ENCODE measurements at regions not wholly inside any gene's neighbourhood (a gene's known extent, or its start where the extent isn't known, plus 50 kb on each side); places are given as distances from the start of the nearest gene placed in this dataset.

DNA sequence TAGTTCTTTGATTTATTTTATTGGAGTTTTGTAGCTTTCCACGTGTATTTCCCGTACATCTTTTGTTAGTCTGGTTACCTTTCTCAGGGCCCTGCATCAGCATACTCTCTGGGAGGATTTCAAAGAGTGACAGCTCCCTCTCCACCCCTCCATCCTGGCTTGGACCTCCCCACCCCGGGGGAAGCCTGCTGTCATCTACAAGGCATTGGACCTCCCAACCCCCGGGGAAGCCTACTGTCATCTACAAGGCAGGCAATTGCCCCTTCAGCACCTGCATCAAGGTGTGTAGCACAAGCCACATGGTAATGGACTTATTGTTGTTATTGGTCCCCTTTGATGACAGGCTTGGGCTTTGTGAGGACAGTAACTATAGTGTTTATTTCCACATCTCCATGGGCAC, 390.1 kb downstream of the TCERG1L start:
- no peak for TF ChIP-seq STAT1 (IDR thresholded peaks at IDR 0.05; ENCODE audit: unreplicated experiment)
- no peak for TF ChIP-seq EZH2 (IDR thresholded peaks at IDR 0.05; ENCODE audit: low read depth, unreplicated experiment)
- no peak for TF ChIP-seq CREB1 (CRISPR knock-in tag; IDR thresholded peaks at IDR 0.05; ENCODE audit: low read depth)
- no peak for TF ChIP-seq CTCF (conservative IDR thresholded peaks at IDR 0.05; ENCODE audit: low read depth in 2 of 2)
- TF ChIP-seq POLR2AphosphoS5 (IDR thresholded peaks at IDR 0.05; ENCODE audit: low read depth), result no peak
- no peak for TF ChIP-seq EZH2phosphoT487 (IDR thresholded peaks at IDR 0.05; ENCODE audit: unreplicated experiment)
- TF ChIP-seq, protein P1, sequence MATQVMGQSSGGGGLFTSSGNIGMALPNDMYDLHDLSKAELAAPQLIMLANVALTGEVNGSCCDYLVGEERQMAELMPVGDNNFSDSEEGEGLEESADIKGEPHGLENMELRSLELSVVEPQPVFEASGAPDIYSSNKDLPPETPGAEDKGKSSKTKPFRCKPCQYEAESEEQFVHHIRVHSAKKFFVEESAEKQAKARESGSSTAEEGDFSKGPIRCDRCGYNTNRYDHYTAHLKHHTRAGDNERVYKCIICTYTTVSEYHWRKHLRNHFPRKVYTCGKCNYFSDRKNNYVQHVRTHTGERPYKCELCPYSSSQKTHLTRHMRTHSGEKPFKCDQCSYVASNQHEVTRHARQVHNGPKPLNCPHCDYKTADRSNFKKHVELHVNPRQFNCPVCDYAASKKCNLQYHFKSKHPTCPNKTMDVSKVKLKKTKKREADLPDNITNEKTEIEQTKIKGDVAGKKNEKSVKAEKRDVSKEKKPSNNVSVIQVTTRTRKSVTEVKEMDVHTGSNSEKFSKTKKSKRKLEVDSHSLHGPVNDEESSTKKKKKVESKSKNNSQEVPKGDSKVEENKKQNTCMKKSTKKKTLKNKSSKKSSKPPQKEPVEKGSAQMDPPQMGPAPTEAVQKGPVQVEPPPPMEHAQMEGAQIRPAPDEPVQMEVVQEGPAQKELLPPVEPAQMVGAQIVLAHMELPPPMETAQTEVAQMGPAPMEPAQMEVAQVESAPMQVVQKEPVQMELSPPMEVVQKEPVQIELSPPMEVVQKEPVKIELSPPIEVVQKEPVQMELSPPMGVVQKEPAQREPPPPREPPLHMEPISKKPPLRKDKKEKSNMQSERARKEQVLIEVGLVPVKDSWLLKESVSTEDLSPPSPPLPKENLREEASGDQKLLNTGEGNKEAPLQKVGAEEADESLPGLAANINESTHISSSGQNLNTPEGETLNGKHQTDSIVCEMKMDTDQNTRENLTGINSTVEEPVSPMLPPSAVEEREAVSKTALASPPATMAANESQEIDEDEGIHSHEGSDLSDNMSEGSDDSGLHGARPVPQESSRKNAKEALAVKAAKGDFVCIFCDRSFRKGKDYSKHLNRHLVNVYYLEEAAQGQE (IDR thresholded peaks at IDR 0.05; ENCODE audit: unreplicated experiment), result no peak
- TF ChIP-seq NANOG (IDR thresholded peaks at IDR 0.05; ENCODE audit: borderline replicate concordance), result no peak
- no peak for TF ChIP-seq ETS1 (IDR thresholded peaks at IDR 0.05)
- TF ChIP-seq, protein P2, sequence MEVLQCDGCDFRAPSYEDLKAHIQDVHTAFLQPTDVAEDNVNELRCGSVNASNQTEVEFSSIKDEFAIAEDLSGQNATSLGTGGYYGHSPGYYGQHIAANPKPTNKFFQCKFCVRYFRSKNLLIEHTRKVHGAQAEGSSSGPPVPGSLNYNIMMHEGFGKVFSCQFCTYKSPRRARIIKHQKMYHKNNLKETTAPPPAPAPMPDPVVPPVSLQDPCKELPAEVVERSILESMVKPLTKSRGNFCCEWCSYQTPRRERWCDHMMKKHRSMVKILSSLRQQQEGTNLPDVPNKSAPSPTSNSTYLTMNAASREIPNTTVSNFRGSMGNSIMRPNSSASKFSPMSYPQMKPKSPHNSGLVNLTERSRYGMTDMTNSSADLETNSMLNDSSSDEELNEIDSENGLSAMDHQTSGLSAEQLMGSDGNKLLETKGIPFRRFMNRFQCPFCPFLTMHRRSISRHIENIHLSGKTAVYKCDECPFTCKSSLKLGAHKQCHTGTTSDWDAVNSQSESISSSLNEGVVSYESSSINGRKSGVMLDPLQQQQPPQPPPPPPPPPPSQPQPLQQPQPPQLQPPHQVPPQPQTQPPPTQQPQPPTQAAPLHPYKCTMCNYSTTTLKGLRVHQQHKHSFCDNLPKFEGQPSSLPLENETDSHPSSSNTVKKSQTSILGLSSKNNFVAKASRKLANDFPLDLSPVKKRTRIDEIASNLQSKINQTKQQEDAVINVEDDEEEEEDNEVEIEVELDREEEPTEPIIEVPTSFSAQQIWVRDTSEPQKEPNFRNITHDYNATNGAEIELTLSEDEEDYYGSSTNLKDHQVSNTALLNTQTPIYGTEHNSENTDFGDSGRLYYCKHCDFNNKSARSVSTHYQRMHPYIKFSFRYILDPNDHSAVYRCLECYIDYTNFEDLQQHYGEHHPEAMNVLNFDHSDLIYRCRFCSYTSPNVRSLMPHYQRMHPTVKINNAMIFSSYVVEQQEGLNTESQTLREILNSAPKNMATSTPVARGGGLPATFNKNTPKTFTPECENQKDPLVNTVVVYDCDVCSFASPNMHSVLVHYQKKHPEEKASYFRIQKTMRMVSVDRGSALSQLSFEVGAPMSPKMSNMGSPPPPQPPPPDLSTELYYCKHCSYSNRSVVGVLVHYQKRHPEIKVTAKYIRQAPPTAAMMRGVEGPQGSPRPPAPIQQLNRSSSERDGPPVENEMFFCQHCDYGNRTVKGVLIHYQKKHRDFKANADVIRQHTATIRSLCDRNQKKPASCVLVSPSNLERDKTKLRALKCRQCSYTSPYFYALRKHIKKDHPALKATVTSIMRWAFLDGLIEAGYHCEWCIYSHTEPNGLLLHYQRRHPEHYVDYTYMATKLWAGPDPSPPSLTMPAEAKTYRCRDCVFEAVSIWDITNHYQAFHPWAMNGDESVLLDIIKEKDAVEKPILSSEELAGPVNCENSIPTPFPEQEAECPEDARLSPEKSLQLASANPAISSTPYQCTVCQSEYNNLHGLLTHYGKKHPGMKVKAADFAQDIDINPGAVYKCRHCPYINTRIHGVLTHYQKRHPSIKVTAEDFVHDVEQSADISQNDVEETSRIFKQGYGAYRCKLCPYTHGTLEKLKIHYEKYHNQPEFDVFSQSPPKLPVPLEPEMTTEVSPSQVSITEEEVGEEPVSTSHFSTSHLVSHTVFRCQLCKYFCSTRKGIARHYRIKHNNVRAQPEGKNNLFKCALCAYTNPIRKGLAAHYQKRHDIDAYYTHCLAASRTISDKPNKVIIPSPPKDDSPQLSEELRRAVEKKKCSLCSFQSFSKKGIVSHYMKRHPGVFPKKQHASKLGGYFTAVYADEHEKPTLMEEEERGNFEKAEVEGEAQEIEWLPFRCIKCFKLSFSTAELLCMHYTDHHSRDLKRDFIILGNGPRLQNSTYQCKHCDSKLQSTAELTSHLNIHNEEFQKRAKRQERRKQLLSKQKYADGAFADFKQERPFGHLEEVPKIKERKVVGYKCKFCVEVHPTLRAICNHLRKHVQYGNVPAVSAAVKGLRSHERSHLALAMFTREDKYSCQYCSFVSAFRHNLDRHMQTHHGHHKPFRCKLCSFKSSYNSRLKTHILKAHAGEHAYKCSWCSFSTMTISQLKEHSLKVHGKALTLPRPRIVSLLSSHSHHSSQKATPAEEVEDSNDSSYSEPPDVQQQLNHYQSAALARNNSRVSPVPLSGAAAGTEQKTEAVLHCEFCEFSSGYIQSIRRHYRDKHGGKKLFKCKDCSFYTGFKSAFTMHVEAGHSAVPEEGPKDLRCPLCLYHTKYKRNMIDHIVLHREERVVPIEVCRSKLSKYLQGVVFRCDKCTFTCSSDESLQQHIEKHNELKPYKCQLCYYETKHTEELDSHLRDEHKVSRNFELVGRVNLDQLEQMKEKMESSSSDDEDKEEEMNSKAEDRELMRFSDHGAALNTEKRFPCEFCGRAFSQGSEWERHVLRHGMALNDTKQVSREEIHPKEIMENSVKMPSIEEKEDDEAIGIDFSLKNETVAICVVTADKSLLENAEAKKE (CRISPR knock-in tag; IDR thresholded peaks at IDR 0.05), result no peak
- TF ChIP-seq ZNF114 (CRISPR knock-in tag; IDR thresholded peaks at IDR 0.05), result no peak
- TF ChIP-seq ZNF331 (CRISPR knock-in tag; IDR thresholded peaks at IDR 0.05; ENCODE audit: low read depth), result no peak
- TF ChIP-seq JUNB (IDR thresholded peaks at IDR 0.05; ENCODE audit: unreplicated experiment), result no peak

Measured in GM23338 (cell line).